ENCODE measurements at regions not wholly inside any gene's neighbourhood (a gene's known extent, or its start where the extent isn't known, plus 50 kb on each side); places are given as distances from the start of the nearest gene placed in this dataset.

GRCh38 chr10:36181426-36182178 is 539.5 kb upstream of the FZD8 start:
- TF ChIP-seq POLR2A (IDR thresholded peaks at IDR 0.05): no peak
- TF ChIP-seq CTCF (IDR thresholded peaks at IDR 0.05): no peak
